ENCODE measurements at regions not wholly inside any gene's neighbourhood (a gene's known extent, or its start where the extent isn't known, plus 50 kb on each side); places are given as distances from the start of the nearest gene placed in this dataset.

DNA sequence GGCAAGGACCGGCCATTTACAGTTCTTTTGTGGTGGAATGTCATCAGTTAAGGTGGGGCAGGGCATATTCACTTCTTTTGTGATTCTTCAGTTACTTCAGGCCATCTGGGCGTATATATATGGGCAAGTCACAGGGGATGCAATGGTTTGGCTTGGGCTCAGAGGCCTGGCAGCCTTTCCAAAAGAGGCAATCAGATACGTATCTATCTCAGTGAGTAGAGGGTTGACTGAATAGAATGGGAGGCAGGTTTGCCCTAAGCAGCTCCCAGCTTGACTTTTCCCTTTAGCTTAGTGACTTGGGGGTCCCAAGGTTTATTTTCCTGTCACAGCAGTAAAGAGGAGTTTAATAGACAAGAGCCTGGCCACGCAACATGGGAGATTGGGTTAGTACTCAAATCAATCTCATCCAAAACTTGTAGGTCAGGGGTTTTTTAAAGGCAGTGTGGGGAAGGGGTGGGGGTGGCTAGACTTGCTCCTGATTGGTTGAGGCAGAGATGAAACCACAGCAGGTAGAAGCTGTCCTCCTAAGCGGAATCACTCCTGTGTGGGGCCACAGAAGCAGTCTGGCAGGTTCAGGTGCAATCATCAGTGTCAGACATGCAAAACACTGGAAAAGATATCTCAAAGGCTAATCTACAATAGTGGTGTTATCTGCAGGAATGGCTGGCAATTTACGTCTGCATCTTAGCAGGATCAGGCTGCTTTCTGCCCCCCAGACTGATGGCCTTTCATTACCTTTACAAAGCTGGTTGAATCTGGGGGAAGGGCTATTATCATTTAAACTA, 112.9 kb downstream of the TLR5 start:
- no peaks in the 10 kb centered on the region for H3K27me3 ChIP-seq (ENCODE audit: control insufficient read depth, insufficient read depth, low read length)
- DNase-seq (ENCODE audit: low read depth) = no peak
- CTCF ChIA-PET = interaction anchor here (1.0 kb wide), 1 partner anchor 11 kb away, joined by 3 read pairs; no protein-coding TSS in a partner anchor
- H3K4me3 ChIP-seq (ENCODE audit: low read depth, low read length) = no peak overlapping the region
- TF ChIP-seq, protein P1, sequence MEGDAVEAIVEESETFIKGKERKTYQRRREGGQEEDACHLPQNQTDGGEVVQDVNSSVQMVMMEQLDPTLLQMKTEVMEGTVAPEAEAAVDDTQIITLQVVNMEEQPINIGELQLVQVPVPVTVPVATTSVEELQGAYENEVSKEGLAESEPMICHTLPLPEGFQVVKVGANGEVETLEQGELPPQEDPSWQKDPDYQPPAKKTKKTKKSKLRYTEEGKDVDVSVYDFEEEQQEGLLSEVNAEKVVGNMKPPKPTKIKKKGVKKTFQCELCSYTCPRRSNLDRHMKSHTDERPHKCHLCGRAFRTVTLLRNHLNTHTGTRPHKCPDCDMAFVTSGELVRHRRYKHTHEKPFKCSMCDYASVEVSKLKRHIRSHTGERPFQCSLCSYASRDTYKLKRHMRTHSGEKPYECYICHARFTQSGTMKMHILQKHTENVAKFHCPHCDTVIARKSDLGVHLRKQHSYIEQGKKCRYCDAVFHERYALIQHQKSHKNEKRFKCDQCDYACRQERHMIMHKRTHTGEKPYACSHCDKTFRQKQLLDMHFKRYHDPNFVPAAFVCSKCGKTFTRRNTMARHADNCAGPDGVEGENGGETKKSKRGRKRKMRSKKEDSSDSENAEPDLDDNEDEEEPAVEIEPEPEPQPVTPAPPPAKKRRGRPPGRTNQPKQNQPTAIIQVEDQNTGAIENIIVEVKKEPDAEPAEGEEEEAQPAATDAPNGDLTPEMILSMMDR (IDR thresholded peaks at IDR 0.05; ENCODE audit: insufficient read depth, low read depth, low read length) = no peak
- POLR2A ChIA-PET = no interaction called here
- H3K36me3 ChIP-seq (ENCODE audit: control insufficient read depth, insufficient read depth, low read length) = no peaks in the 10 kb centered on the region

DNA sequence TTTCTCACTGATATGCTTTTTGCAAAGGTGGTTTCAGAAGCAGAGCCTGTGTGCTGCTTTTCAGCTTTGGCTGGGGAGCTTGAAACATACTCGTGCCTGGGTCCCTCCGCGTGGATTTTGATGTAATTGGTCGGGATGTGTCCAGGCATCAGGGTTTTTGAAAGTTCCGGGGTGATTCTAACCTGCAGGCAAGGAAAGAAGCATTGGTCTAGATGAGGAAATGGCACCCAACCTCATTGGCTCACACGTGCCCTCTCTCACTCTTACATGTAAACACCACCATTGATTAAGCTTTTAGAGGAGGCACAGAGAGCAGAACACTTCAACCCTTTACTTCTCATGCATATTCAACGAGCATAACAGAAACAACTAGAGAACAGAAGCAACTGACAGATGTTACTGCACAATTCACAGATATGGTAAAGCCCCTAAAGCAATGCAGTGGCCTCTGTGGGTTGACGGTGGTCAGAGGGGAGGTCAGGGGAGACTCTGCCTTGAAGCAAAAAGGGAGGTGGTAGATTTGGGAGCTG, 112.1 kb downstream of the TLR5 start:
- CTCF ChIA-PET = interaction anchor here (1.0 kb wide), 1 partner anchor 12 kb away, joined by 3 read pairs; no protein-coding TSS in a partner anchor
- H3K27me3 ChIP-seq (ENCODE audit: control insufficient read depth, insufficient read depth, low read length) = peaks cover 1% of the 10 kb centered on the region
- TF ChIP-seq, protein P1 (IDR thresholded peaks at IDR 0.05; ENCODE audit: insufficient read depth, low read depth, low read length) = no peak
- no peaks in the 10 kb centered on the region for H3K36me3 ChIP-seq (ENCODE audit: control insufficient read depth, insufficient read depth, low read length)
- no peak for DNase-seq (ENCODE audit: low read depth)
- H3K4me3 ChIP-seq (ENCODE audit: low read depth, low read length) = no peak overlapping the region
- POLR2A ChIA-PET = no interaction called here

DNA sequence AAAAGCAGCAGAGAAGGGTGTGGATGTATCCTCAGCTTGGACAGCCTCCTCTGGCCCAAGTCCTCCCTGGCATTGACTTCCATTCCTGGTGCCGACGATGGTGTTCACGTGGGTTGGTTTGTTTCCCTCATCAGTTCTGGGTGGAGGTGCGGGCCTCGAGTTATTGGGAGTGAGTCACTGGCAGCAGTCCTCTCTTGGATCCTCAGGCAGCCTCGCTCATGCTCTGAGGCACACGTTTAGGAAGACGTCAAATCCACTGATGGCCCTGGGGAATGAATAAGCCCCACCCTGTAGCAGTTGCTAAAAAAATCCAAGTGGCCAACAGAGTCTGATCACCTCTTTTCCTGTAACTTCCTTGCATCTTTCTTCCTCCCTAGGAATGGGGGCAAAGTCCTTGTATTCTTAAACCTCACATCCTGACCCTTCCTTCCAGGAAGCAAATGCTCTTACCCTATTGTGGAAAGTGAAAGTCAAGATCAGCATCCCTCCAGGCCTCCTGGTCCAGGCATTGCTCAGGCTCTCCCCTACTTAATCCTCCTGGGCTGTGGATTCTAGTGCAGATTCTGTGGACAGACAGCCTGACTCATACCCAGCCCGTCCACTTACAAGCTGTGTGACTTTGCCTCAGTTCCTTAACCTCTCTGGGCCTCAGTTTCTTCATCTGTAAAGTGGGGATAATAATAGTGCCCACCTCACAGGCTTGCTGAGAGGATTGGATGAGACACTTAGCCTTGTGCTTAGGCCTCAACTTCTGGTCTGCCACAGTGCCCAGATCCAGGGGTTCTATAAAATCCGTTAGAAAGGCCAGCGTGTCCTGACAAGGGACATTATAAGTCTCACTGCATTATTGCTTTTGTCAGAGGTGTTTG, 111.1 kb downstream of the TLR5 start:
- Histone ChIP-seq H3K36me3 (ENCODE audit: control insufficient read depth, insufficient read depth, low read length) (no peaks in the 10 kb centered on the region), H3K27me3 (ENCODE audit: control insufficient read depth, insufficient read depth, low read length) (peaks cover 1% of the 10 kb centered on the region), H3K4me3 (ENCODE audit: low read depth, low read length) (no peak overlapping the region)
- TF ChIP-seq, protein P1 (IDR thresholded peaks at IDR 0.05; ENCODE audit: insufficient read depth, low read depth, low read length) = no peak
- POLR2A ChIA-PET = no interaction called here
- CTCF ChIA-PET = no interaction called here
- peak; percentile 39 for DNase-seq (ENCODE audit: low read depth)

DNA sequence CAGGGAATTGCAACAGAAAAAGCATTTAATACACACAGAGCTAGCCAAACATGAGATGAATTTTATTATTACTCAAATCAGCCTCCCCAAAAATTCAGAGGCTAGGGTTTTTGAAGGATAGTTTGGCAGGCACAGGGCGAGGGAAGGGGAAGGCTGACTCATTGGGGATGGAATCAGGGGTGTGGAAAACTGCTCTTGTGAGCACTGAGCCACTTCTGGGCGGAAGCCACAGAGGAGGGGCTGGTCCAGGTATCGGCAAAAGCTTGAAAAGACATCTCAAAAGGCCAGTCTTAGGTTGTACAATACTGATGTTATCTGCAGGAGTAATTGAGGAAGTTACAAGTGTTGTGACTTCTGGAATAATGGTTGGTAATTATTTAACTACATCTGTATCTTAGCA, 109.4 kb downstream of the TLR5 start:
- peaks cover 1% of the 10 kb centered on the region for H3K27me3 ChIP-seq (ENCODE audit: control insufficient read depth, insufficient read depth, low read length)
- no peak overlapping the region for H3K4me3 ChIP-seq (ENCODE audit: low read depth, low read length)
- no peaks in the 10 kb centered on the region for H3K36me3 ChIP-seq (ENCODE audit: control insufficient read depth, insufficient read depth, low read length)
- TF ChIP-seq, protein P1 (IDR thresholded peaks at IDR 0.05; ENCODE audit: insufficient read depth, low read depth, low read length) = no peak
- DNase-seq (ENCODE audit: low read depth) = no peak
- ChIA-PET CTCF (no interaction called here), POLR2A (no interaction called here)

GRCh38 chr1:223034270-223034798, 108.7 kb downstream of the TLR5 start:
- POLR2A ChIA-PET = no interaction called here
- CTCF ChIA-PET = no interaction called here
- H3K36me3 ChIP-seq (ENCODE audit: control insufficient read depth, insufficient read depth, low read length) = no peaks in the 10 kb centered on the region
- no peak for DNase-seq (ENCODE audit: low read depth)
- TF ChIP-seq, protein P1 (IDR thresholded peaks at IDR 0.05; ENCODE audit: insufficient read depth, low read depth, low read length) = no peak
- H3K4me3 ChIP-seq (ENCODE audit: low read depth, low read length) = no peak overlapping the region
- peaks cover 2% of the 10 kb centered on the region for H3K27me3 ChIP-seq (ENCODE audit: control insufficient read depth, insufficient read depth, low read length)

All from BJ (cell line).